ENCODE measurements at regions not wholly inside any gene's neighbourhood (a gene's known extent, or its start where the extent isn't known, plus 50 kb on each side); places are given as distances from the start of the nearest gene placed in this dataset.
"Not testable (repeated sequence)": the region's sequence is repeated elsewhere in the genome, so short reads cannot be mapped to it uniquely, and the experiment has no call there.

GRCh38 chr7:91750091-91750490 is 130.4 kb downstream of the MTERF1 start:
- H3K27me3 ChIP-seq: no peaks in the 10 kb centered on the region
- H3K36me3 ChIP-seq (replicated peaks in 1 of 2; ENCODE audit: insufficient read depth in 1 of 2, low read depth in 2 of 2): no peaks in the 10 kb centered on the region
- 83 to 88% methylated on average over 1 of the region's 1 CpG for WGBS, 2 donors
- H3K4me1 ChIP-seq: no peaks in the 10 kb centered on the region
- peaks cover 0 to 5% (median 0%) of the 10 kb centered on the region in 3 donors for H3K9me3 ChIP-seq
- intact Hi-C loops (cut with DNase I): no loop called here
- TF ChIP-seq CTCF (IDR thresholded peaks at IDR 0.05) (no peak), POLR2A (IDR thresholded peaks at IDR 0.05) (no peak)
- no peak overlapping the region for H3K4me3 ChIP-seq
- no peak for DNase-seq
- no peak for ATAC-seq
- no peak overlapping the region for H3K27ac ChIP-seq

- 40% methylated on average over 1 of the region's 1 CpG; no CpG with 5 or more reads in 1 of the 2 donors for WGBS, 2 donors
- no peaks in the 10 kb centered on the region for H3K4me1 ChIP-seq
- DNase-seq: no peak
- no peak overlapping the region for H3K4me3 ChIP-seq
- no peaks in the 10 kb centered on the region for H3K27me3 ChIP-seq
- no peak overlapping the region for H3K27ac ChIP-seq
- no peaks in the 10 kb centered on the region for H3K36me3 ChIP-seq (replicated peaks in 1 of 2; ENCODE audit: insufficient read depth in 1 of 2, low read depth in 2 of 2)
- H3K9me3 ChIP-seq: peaks cover 0 to 7% (median 0%) of the 10 kb centered on the region in 3 donors
- intact Hi-C loops (cut with DNase I): no loop called here
- TF ChIP-seq CTCF (IDR thresholded peaks at IDR 0.05) (no peak), POLR2A (IDR thresholded peaks at IDR 0.05) (no peak)
- ATAC-seq: no peak
Observed at GRCh38 chr7:91752102-91752501, 128.4 kb downstream of the MTERF1 start.

- H3K9me3 ChIP-seq: peaks cover 0 to 12% (median 0%) of the 10 kb centered on the region in 3 donors
- H3K27ac ChIP-seq; intact Hi-C loops (cut with DNase I); H3K4me1 ChIP-seq; H3K36me3 ChIP-seq (replicated peaks in 1 of 2; ENCODE audit: insufficient read depth in 1 of 2, low read depth in 2 of 2); H3K27me3 ChIP-seq; ATAC-seq; H3K4me3 ChIP-seq; DNase-seq: not testable (repeated sequence)
- 53 to 71% methylated on average over 1 of the region's 1 CpG for WGBS, 2 donors
Observed at GRCh38 chr7:91754280-91754679, 126.2 kb downstream of the MTERF1 start.

GRCh38 chr7:91755121-91755520 is 125.4 kb downstream of the MTERF1 start:
- H3K36me3 ChIP-seq (replicated peaks in 1 of 2; ENCODE audit: insufficient read depth in 1 of 2, low read depth in 2 of 2); ATAC-seq; DNase-seq; intact Hi-C loops (cut with DNase I); H3K27ac ChIP-seq; H3K4me3 ChIP-seq; H3K4me1 ChIP-seq; H3K27me3 ChIP-seq; H3K9me3 ChIP-seq: not testable (repeated sequence)

GRCh38 chr7:91759205-91759863 is 121.2 kb downstream of the MTERF1 start:
- TF ChIP-seq POLR2A (IDR thresholded peaks at IDR 0.05): no peak
- TF ChIP-seq CTCF (IDR thresholded peaks at IDR 0.05): no peak
- intact Hi-C loops (cut with DNase I): no loop called here
- H3K4me1 ChIP-seq: no peaks in the 10 kb centered on the region
- H3K36me3 ChIP-seq (replicated peaks in 1 of 2; ENCODE audit: insufficient read depth in 1 of 2, low read depth in 2 of 2): no peaks in the 10 kb centered on the region
- H3K27ac ChIP-seq: no peak overlapping the region
- no peak for ATAC-seq
- peaks cover 0 to 8% (median 0%) of the 10 kb centered on the region in 3 donors for H3K9me3 ChIP-seq
- 43 to 53% methylated on average over 2 to 4 of the region's 4 CpGs for WGBS, 2 donors
- H3K27me3 ChIP-seq: no peaks in the 10 kb centered on the region
- peak; percentile 14 to 19 (median 18) for DNase-seq
- H3K4me3 ChIP-seq: no peak overlapping the region

GRCh38 chr7:91767820-91768219 is 112.7 kb downstream of the MTERF1 start:
- no peak for TF ChIP-seq CTCF (IDR thresholded peaks at IDR 0.05)
- TF ChIP-seq POLR2A (IDR thresholded peaks at IDR 0.05): no peak
- intact Hi-C loops (cut with DNase I): no loop called here
- Histone ChIP-seq H3K4me3 (no peak overlapping the region), H3K27ac (no peak overlapping the region), H3K4me1 (no peaks in the 10 kb centered on the region), H3K9me3 (peaks cover 0 to 10% (median 0%) of the 10 kb centered on the region in 3 donors), H3K27me3 (no peaks in the 10 kb centered on the region), H3K36me3 (replicated peaks in 1 of 2; ENCODE audit: insufficient read depth in 1 of 2, low read depth in 2 of 2) (no peaks in the 10 kb centered on the region)
- DNase-seq: no peak
- ATAC-seq: no peak
- WGBS, 2 donors: 79 to 80% methylated on average over 10 of the region's 10 CpGs
